GM12878 (cell line): ENCODE measurements at regions not wholly inside any gene's neighbourhood (a gene's known extent, or its start where the extent isn't known, plus 50 kb on each side); places are given as distances from the start of the nearest gene placed in this dataset.

Experiments
- ATAC-seq: fragments of 200-7000 bp; cut with Tn5 transposase; 3 replicates; pipeline ENCODE4 v1.9.1; 2020; ENCODE audit warnings: mild to moderate bottlenecking, moderate library complexity
- BruUV-seq: library from RNA; stranded (reverse); fragments of 400-500 nt; replicated peaks from 2 replicates; lab custom pipeline; 2021; lab: Mats Ljungman, UMichigan
- CTCF ChIA-PET: fragments of 300-600 bp; sonication (Branson Sonifier 250); formaldehyde crosslinking; extraction: SDS; loops from one replicate; lab custom pipeline; 2021; ENCODE audit warnings: inconsistent platforms; lab: Yijun Ruan, JAX
- POLR2A ChIA-PET: fragments of 350-600 bp; formaldehyde crosslinking; extraction: SDS; loops from one replicate; lab custom pipeline; 2021; ENCODE audit warnings: inconsistent platforms; lab: Charles Lee
- RAD21 ChIA-PET: fragments of 300-600 bp; sonication (Branson Sonifier 250); formaldehyde crosslinking; loops from one replicate; lab custom pipeline; 2023; ENCODE audit warnings: antibody characterized with exemption; ENCODE audit not compliant: unreplicated experiment; lab: Charles Lee
- SMC1A ChIA-PET: fragments of 300-600 bp; sonication (Branson Sonifier 250); formaldehyde crosslinking; loops from one replicate; lab custom pipeline; 2023; ENCODE audit not compliant: unreplicated experiment, uncharacterized antibody; lab: Charles Lee
- DNase-seq: peaks from one replicate; pipeline ENCODE4 v3.0.0-alpha.2; 2011; ENCODE audit warnings: low read depth, low spot score
- FAIRE-seq: peaks from 3 replicates; lab custom pipeline; 2011; peaks lifted over from hg19 to GRCh38; lab: Jason Lieb, UNC
- H2AFZ ChIP-seq: 2 replicates; pipeline ENCODE4 v1.6.0; 2011; ENCODE audit warnings: low read depth, low read length, control low read depth; ENCODE audit not compliant: control insufficient read depth
- H3K27ac ChIP-seq: 2 replicates; pipeline ENCODE4 v1.5.1; 2011; ENCODE audit warnings: control low read depth; ENCODE audit not compliant: control insufficient read depth, insufficient read depth
- H3K27me3 ChIP-seq, 2 experiments: replicated peaks in 1 of 2; 2 replicates each; pipeline versions ENCODE4 v1.6.0 to v1.6.1; 2011; ENCODE audit warnings: low read length in 1 of 2; ENCODE audit not compliant: control insufficient read depth in 2 of 2, insufficient read depth in 2 of 2
- H3K36me3 ChIP-seq, 2 experiments: 2 replicates each; pipeline ENCODE4 v1.5.1; 2011; ENCODE audit warnings: low read length in 1 of 2; ENCODE audit not compliant: control insufficient read depth in 2 of 2, insufficient read depth in 2 of 2
- H3K4me1 ChIP-seq: 2 replicates; pipeline ENCODE4 v1.6.1; 2011; ENCODE audit warnings: mild to moderate bottlenecking, low read length, moderate library complexity, mixed read lengths; ENCODE audit not compliant: control insufficient read depth, insufficient read depth
- H3K4me2 ChIP-seq: 2 replicates; pipeline ENCODE4 v1.6.0; 2011; ENCODE audit warnings: control low read depth; ENCODE audit not compliant: control insufficient read depth, insufficient read depth
- H3K4me3 ChIP-seq: fragments of 200-600 bp; sonication (generic); 2 replicates; pipeline ENCODE4 v1.5.1; 2016
- H3K79me2 ChIP-seq: 2 replicates; pipeline ENCODE4 v1.6.0; 2011; ENCODE audit warnings: low read length; ENCODE audit not compliant: control insufficient read depth, insufficient read depth
- H3K9ac ChIP-seq: 2 replicates; pipeline ENCODE4 v1.8.0; 2011; ENCODE audit warnings: low read length, control low read depth, mixed read lengths; ENCODE audit not compliant: control insufficient read depth, insufficient read depth
- H3K9me3 ChIP-seq: replicated peaks from 3 replicates; pipeline ENCODE4 v1.5.1; 2011; ENCODE audit warnings: mild to moderate bottlenecking, low read length; ENCODE audit not compliant: control insufficient read depth, insufficient read depth
- H4K20me1 ChIP-seq: 2 replicates; pipeline ENCODE4 v1.6.0; 2011; ENCODE audit not compliant: control insufficient read depth, insufficient read depth
- BCL11A ChIP-seq: IDR thresholded peaks from 2 replicates; pipeline ENCODE4 v1.6.1; 2011; ENCODE audit warnings: low read depth, low read length
- BHLHE40 ChIP-seq, 2 experiments: fragments of 450-650 bp in 1 of 2; IDR thresholded peaks; 2 replicates each; pipeline ENCODE4 v1.6.1; 2011 to 2017; ENCODE audit warnings: low read depth in 2 of 2, borderline replicate concordance in 1 of 2, improper control_type of control experiment in 1 of 2, low read length in 1 of 2, mild to moderate bottlenecking in 1 of 2
- FOXK2 ChIP-seq: fragments of 450-650 bp; IDR thresholded peaks from 2 replicates; pipeline ENCODE4 v1.6.1; 2017; ENCODE audit warnings: mild to moderate bottlenecking, moderate library complexity
- MYB ChIP-seq: fragments of 150-350 bp; IDR thresholded peaks from 2 replicates; pipeline ENCODE4 v1.6.1; 2014; ENCODE audit warnings: mild to moderate bottlenecking, low read depth, low read length, borderline replicate concordance
- NFYA ChIP-seq: IDR thresholded peaks from 2 replicates; pipeline ENCODE4 v1.6.1; 2011; ENCODE audit warnings: low read depth, mild to moderate bottlenecking, low read length, improper control_type of control experiment, borderline replicate concordance
- NFYB ChIP-seq: IDR thresholded peaks from 2 replicates; pipeline ENCODE4 v1.6.1; 2011; ENCODE audit warnings: low read depth, mild to moderate bottlenecking, low read length, improper control_type of control experiment, moderate library complexity; ENCODE audit not compliant: insufficient read depth
- TAF1 ChIP-seq: IDR thresholded peaks from 2 replicates; pipeline ENCODE4 v1.6.1; 2011; ENCODE audit warnings: mild to moderate bottlenecking, low read depth, low read length, borderline replicate concordance
- TBL1XR1 ChIP-seq: IDR thresholded peaks from 2 replicates; pipeline ENCODE4 v1.6.1; 2012; ENCODE audit warnings: low read depth, low read length, improper control_type of control experiment
- TCF7 ChIP-seq: IDR thresholded peaks from 2 replicates; pipeline ENCODE4 v1.6.1; 2014; ENCODE audit warnings: antibody characterized with exemption, borderline replicate concordance
- WGBS: methylation state at CpG from one replicate; pipeline ENCODE4 v1.1.6; 2016; ENCODE audit warnings: low lambda C conversion rate; ENCODE audit not compliant: insufficient replicate concordance, insufficient coverage; ENCODE audit errors: missing lambda C conversion rate; 5-methylcytosine and 5-hydroxymethylcytosine counted together
- in situ Hi-C: fragments of 300-500 bp; cut with MboI; formaldehyde crosslinking; loops from 9 replicates; pipeline ENCODE4 v1.14.3; 2018; ENCODE audit warnings: mixed read lengths
- intact Hi-C: fragments of 100-400 bp; cut with micrococcal nuclease; formaldehyde crosslinking; loops from one replicate; pipeline ENCODE4 v1.14.2; 2022; ENCODE audit not compliant: unreplicated experiment
- TF ChIP-seq, protein P1 (sequence below): fragments of 450-650 bp; IDR thresholded peaks from 2 replicates; pipeline ENCODE4 v1.6.1; 2014; ENCODE audit warnings: mild to moderate bottlenecking
- TF ChIP-seq, protein P2 (sequence below): IDR thresholded peaks from 2 replicates; pipeline ENCODE4 v1.6.1; 2011; ENCODE audit warnings: borderline replicate concordance, low read depth, mild to moderate bottlenecking, moderate library complexity, low read length; ENCODE audit not compliant: insufficient read depth, poor library complexity, severe bottlenecking
- TF ChIP-seq, protein P3 (sequence below): fragments of 450-650 bp; IDR thresholded peaks from 2 replicates; pipeline ENCODE4 v1.6.1; 2017; ENCODE audit warnings: borderline replicate concordance
- TF ChIP-seq, protein P4 (sequence below): IDR thresholded peaks from 2 replicates; pipeline ENCODE4 v1.6.1; 2012; ENCODE audit warnings: low read depth, low read length, improper control_type of control experiment
- TF ChIP-seq, protein P5 (sequence below): fragments of 450-650 bp; IDR thresholded peaks from 2 replicates; pipeline ENCODE4 v1.6.1; 2017; ENCODE audit warnings: mild to moderate bottlenecking
- TF ChIP-seq, protein P6 (sequence below): IDR thresholded peaks from 2 replicates; pipeline ENCODE4 v1.6.1; 2012; ENCODE audit warnings: low read length, inconsistent platforms

DNA sequence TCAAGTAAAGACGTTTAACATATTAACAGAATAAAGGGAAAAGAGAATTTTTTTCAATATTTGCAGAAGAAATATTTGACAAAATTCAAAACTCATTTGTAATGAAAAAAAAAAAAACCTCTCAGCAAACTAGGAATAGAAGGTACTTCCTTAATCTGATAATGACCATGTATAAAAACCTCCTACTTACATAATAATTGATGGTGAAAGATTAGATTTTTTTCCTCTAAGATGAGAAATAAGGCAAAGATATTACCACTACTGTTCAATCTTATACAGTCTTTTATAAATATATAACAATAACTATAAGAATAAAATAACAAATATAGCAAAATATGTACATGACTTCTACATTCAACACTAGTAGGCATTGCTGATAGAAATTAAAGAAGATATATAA lies 424.6 kb upstream of the KLF4 start:
- no peaks in the 10 kb centered on the region for H3K36me3 ChIP-seq
- H3K4me1 ChIP-seq = no peaks in the 10 kb centered on the region
- BruUV-seq = no TSS peak
- H3K4me3 ChIP-seq = no peak overlapping the region
- in situ Hi-C loops = no loop called here
- H3K27me3 ChIP-seq = no peaks in the 10 kb centered on the region; a peak in 1 of 4 replicates
- no peaks in the 10 kb centered on the region; the same call in 2 of the 3 replicates for H3K9me3 ChIP-seq
- TF ChIP-seq FOXK2 (no peak), TBL1XR1 (no peak), TAF1 (no peak), TCF7 (no peak), MYB (no peak), NFYB (no peak), BHLHE40 (IDR thresholded peaks at IDR 0.05; ENCODE audit: borderline replicate concordance in 1 of 2, low read depth in 2 of 2, low read length in 1 of 2) (no peak), NFYA (no peak), BCL11A (no peak)
- TF ChIP-seq, protein P1, sequence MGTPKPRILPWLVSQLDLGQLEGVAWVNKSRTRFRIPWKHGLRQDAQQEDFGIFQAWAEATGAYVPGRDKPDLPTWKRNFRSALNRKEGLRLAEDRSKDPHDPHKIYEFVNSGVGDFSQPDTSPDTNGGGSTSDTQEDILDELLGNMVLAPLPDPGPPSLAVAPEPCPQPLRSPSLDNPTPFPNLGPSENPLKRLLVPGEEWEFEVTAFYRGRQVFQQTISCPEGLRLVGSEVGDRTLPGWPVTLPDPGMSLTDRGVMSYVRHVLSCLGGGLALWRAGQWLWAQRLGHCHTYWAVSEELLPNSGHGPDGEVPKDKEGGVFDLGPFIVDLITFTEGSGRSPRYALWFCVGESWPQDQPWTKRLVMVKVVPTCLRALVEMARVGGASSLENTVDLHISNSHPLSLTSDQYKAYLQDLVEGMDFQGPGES = no peak
- TF ChIP-seq, protein P2, sequence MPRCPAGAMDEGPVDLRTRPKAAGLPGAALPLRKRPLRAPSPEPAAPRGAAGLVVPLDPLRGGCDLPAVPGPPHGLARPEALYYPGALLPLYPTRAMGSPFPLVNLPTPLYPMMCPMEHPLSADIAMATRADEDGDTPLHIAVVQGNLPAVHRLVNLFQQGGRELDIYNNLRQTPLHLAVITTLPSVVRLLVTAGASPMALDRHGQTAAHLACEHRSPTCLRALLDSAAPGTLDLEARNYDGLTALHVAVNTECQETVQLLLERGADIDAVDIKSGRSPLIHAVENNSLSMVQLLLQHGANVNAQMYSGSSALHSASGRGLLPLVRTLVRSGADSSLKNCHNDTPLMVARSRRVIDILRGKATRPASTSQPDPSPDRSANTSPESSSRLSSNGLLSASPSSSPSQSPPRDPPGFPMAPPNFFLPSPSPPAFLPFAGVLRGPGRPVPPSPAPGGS = no peak
- TF ChIP-seq, protein P3, sequence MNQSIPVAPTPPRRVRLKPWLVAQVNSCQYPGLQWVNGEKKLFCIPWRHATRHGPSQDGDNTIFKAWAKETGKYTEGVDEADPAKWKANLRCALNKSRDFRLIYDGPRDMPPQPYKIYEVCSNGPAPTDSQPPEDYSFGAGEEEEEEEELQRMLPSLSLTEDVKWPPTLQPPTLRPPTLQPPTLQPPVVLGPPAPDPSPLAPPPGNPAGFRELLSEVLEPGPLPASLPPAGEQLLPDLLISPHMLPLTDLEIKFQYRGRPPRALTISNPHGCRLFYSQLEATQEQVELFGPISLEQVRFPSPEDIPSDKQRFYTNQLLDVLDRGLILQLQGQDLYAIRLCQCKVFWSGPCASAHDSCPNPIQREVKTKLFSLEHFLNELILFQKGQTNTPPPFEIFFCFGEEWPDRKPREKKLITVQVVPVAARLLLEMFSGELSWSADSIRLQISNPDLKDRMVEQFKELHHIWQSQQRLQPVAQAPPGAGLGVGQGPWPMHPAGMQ = no peak
- TF ChIP-seq, protein P4, sequence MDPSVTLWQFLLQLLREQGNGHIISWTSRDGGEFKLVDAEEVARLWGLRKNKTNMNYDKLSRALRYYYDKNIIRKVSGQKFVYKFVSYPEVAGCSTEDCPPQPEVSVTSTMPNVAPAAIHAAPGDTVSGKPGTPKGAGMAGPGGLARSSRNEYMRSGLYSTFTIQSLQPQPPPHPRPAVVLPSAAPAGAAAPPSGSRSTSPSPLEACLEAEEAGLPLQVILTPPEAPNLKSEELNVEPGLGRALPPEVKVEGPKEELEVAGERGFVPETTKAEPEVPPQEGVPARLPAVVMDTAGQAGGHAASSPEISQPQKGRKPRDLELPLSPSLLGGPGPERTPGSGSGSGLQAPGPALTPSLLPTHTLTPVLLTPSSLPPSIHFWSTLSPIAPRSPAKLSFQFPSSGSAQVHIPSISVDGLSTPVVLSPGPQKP = no peak
- TF ChIP-seq, protein P5, sequence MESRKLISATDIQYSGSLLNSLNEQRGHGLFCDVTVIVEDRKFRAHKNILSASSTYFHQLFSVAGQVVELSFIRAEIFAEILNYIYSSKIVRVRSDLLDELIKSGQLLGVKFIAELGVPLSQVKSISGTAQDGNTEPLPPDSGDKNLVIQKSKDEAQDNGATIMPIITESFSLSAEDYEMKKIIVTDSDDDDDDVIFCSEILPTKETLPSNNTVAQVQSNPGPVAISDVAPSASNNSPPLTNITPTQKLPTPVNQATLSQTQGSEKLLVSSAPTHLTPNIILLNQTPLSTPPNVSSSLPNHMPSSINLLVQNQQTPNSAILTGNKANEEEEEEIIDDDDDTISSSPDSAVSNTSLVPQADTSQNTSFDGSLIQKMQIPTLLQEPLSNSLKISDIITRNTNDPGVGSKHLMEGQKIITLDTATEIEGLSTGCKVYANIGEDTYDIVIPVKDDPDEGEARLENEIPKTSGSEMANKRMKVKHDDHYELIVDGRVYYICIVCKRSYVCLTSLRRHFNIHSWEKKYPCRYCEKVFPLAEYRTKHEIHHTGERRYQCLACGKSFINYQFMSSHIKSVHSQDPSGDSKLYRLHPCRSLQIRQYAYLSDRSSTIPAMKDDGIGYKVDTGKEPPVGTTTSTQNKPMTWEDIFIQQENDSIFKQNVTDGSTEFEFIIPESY = no peak
- TF ChIP-seq, protein P6, sequence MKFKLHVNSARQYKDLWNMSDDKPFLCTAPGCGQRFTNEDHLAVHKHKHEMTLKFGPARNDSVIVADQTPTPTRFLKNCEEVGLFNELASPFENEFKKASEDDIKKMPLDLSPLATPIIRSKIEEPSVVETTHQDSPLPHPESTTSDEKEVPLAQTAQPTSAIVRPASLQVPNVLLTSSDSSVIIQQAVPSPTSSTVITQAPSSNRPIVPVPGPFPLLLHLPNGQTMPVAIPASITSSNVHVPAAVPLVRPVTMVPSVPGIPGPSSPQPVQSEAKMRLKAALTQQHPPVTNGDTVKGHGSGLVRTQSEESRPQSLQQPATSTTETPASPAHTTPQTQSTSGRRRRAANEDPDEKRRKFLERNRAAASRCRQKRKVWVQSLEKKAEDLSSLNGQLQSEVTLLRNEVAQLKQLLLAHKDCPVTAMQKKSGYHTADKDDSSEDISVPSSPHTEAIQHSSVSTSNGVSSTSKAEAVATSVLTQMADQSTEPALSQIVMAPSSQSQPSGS = no peak
- 0% methylated on average over 1 of the region's 1 CpG for WGBS
- no peak overlapping the region for H3K27ac ChIP-seq
- POLR2A ChIA-PET = no interaction called here
- H3K4me2 ChIP-seq = no peak overlapping the region
- no peak for DNase-seq
- no peak overlapping the region for H3K9ac ChIP-seq
- FAIRE-seq = no peak
- H2AFZ ChIP-seq = no peak overlapping the region
- SMC1A ChIA-PET = no interaction called here
- RAD21 ChIA-PET = no interaction called here
- ATAC-seq = no peak
- CTCF ChIA-PET = no interaction called here
- no peaks in the 10 kb centered on the region for H3K79me2 ChIP-seq
- no peaks in the 10 kb centered on the region for H4K20me1 ChIP-seq
- intact Hi-C loops = no loop called here
